NCI-H345 (cell line): ENCODE measurements at regions not wholly inside any gene's neighbourhood (a gene's known extent, or its start where the extent isn't known, plus 50 kb on each side); places are given as distances from the start of the nearest gene placed in this dataset.
A peak's percentile ranks its signal among the peaks of the same experiment; 100 is the strongest.
"Not testable (repeated sequence)": the region's sequence is repeated elsewhere in the genome, so short reads cannot be mapped to it uniquely, and the experiment has no call there.

Experiments
- DNase-seq: peaks from one replicate; lab custom pipeline; 2025; lab: John Stamatoyannopoulos, UW

GRCh38 chrX:13476384-13476783 is 93.0 kb upstream of the EGFL6 start:
- no peak for DNase-seq

DNA sequence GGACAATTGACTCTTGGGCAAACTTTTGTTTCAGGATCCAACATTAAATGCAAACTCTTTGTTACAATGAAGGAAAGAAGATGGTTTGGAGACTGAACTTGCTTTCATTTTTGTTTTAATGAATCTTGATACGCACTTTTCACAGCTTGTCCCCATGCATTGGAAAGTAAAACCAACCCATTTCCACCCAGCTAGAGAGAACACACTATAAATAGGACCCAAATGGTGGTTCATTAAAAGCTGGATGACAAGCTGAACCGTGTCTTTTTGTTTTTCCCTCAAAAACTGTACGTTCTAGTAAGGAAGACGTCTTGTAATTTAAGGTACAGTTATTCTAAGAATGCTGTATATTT is 95.3 kb upstream of the EGFL6 start:
- no peak for DNase-seq

DNA sequence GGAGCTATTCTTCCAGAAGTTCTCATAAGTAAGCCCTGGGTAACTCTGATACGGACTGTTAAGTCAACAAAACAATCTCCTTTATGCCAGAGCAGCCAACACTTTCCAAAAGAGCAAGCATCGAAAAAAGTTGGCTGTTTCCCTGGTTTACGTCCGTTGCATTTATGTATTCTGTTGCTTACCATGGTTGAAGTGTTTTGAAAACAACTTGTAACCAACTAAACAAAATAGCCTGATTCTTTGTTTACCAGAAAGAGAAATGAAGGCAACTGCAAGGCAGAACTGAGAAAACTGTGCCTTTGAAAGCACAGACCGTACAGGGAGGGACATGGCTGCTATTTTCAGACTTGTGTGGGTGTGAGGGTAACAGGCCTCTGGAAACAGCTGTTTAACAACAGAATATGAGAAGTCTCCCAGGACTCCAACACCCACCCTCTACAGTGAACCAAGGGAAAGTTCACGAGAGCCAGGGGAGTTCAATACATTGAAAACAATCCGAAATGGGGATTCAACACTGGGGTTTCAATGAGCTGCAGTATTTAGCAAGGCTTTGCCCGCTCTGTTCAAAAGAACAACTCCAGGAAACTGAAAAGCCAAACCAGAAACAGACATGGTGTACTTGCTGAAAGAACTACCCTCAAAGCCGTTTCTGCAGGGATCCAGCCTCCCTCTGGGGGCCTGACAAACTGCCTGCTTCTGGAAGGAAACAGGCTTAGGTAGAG is 95.8 kb upstream of the EGFL6 start:
- DNase-seq, result no peak

DNA sequence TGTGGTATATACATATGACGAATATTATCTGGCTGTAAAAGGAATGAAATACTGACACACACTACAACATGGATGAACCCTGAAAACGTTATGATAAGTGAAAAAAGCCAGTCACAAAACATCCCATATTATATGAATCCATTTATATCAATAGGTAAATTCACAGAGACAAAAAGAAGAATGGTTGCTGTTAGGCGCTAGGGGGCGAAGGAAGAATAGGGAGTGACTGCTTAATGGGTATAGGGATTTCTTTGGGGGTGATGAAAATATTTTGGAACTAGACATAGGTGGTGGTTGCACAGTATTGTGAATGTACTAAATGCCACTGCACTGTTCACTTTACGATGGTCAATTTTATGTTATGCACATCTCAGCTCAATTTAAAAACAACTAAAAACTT is 96.4 kb upstream of the EGFL6 start:
- no peak for DNase-seq

DNA sequence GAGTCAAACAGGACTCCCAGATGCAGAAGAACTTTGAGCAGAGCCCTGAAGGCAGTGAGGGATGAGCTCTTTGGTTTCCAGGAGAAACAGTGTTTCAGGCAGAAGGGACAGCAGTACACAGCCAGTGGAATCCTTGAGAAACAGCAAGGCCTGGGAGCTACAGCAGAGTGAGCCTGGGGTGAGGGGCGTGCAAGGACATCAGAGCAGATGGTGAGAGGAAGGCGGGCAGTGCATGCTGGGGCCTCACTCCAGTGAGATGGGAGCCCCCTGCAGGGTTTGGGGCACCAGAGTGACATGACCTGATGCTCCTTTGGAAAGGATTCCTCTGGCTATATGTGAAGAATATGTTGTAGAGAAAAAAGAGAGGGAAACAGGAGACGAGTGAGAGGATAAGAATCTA is 98.1 kb upstream of the EGFL6 start:
- no peak for DNase-seq

- no peak for DNase-seq
These were observed 98.8 kb upstream of the EGFL6 start for GRCh38 chrX:13470685-13470977.

DNA sequence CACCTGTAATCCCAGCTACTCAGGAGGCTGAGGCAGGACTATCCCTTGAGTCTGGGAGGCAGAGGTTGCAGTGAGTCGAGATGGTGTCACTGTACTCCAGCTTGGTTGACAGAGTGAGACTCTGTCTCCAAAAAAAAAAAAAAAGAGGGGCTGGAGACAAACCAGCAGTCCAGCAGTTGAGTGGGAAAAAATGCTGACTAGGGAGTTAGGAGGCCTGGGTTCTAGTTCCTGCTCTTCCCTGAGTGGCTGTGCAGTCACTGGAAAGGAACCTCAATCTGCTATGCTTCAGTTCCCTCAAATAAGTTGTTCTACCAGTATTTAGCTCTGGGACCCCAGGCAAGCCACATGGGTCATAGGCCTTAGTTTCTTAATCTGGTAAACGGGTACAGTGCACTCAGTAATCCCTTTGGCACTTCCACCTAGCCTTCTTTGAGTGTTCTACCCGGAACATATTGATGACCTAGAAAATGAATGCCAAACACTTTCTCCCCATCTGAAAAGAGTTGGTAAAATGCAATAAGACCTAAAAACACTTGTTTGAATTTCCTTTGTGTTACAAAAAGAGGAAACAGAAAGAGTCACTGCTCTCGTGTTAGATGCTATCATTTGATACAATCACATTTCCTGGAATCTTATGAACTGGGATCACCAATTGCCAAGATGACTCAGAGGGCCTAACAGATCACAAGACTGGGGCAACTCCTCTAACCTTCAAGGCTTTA is 99.3 kb upstream of the EGFL6 start:
- DNase-seq, result no peak

- DNase-seq, result no peak
These were observed 101.3 kb upstream of the EGFL6 start for GRCh38 chrX:13468096-13468495.

- no peak for DNase-seq
These were observed 102.2 kb upstream of the EGFL6 start for GRCh38 chrX:13467243-13467642.

DNA sequence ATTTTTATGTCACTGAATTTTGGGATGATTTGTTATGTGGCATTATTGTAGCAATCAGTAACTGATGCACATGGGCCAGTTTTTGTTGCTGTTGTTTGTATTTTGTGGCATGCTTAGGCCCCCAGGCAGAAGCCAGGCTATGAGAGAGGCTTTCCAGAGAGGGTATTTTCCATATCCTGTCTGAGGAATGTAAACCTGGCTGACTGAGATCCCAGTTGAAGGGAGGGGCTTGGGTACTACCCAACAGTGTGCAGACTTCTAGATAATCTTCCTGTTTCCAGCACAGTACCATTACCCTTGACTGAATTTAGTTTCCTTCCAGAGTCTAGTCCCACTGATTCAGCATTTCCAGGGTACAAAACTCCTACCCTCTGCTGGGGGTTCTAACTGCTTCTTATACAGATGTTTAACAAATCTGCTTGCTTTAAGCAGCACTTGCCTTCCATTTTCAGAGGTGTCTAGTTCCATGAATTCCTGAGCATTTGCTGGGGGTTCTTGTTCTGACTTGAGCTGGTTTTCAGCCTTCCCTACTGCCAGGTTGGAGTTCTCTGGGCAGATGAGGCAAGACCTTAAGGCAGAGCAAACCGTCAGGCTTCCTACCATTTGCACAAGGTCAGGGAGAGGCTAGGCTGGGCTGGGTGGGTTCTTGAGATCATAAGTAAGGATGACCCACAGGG is 104.7 kb upstream of the EGFL6 start:
- no peak for DNase-seq

- DNase-seq, result peak; percentile 39
These were observed 105.8 kb upstream of the EGFL6 start for GRCh38 chrX:13463608-13464007.

GRCh38 chrX:13452283-13452682 is 117.1 kb upstream of the EGFL6 start:
- no peak for DNase-seq

DNA sequence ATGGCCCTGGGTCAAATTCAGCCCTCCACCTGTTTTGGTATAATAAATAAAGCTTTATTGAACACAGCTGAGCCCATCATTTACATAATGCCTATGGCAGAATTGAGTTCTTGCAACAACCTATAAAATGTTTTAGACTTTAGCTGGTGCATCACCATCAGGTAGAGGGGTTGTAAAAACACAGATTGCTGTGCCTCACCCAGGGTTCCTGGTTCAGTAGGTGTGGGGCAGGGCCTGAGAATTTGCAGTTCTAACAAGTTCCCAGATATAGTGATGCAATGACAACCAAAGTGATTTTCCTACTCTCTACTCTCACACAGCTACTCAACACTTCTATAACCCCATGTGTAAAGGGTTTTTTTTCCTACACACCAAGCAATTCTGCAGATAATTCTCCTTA is 120.0 kb upstream of the EGFL6 start:
- no peak for DNase-seq

GRCh38 chrX:13448941-13449340 is 120.5 kb upstream of the EGFL6 start:
- no peak for DNase-seq

DNA sequence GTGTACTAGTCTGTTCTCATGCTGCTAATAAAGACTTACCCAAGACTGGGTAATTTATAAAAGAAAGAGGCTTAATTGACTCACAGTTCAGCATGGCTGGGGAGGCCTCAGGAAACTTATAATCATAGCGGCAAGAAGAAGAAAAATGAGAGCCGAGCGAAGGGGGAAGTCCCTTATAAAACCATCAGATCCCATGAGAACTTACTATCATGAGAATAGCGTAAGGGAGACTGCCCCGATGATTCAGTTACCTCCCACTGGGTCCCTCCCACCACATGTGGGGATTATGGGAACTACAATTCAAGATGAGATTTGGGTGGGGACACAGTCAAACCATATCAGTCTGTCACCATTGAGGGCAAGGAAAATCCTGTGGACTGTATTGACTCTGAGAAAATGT is 121.8 kb upstream of the ATXN3L start:
- not testable (repeated sequence) for DNase-seq

DNA sequence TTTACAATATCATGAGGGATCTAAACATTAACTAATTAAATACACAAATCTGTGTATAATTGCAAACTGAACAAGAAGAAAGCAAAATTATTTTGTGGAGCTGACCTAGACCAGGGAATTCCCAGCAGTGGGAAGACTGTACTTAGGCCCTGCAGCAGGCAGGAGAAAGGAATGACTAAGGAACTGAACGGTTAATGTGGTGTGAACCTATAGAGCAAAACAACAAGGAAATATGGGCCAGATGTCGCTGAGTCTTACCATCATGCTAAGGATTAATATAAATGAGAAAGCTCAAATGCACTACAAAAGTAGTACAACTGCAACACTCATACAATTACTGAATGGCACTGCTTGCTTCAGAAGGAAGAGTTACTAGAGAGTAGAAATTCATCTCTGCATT is 120.3 kb upstream of the ATXN3L start:
- no peak for DNase-seq

- no peak for DNase-seq
These were observed 113.4 kb upstream of the ATXN3L start for GRCh38 chrX:13433298-13433605.

DNA sequence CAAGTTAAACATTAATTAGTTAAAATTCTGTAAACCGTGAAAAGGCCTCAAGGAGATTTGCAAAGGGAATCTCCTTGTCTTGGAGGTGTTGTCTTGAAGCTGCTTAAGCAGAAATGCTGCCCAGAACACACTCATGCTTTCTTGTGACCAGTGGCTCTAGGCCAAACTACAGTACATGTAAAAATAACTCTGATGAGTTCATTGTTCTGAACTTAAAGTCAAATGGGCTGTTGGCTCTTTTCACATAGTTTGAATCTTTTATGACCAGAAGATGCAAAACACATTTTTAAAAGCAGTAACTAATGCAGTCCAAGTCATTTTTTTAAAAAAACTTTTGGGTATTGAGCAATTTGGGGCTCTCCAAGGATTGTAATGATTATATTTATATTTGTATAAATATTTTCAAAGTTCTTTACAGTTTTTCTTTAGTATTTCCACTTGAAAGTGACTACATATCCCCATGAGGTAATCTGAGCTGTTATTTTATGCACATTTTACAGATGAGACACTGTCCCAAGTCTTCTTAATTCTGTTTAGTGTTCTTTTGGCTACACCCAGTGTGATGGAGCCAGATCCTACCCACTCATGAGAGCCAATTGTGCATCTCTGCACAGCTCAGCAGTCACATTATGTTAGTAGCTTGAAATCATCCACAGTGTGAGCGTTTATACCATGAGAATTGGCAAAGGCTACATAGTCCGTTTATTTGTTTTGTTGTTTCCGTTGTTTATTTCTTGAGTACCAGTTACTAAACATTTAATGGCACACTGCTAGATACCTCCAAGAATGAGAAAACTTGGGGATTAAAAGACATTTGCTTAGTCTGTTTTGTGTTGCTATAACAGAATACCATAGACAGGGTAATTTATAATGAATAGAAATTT is 112.8 kb upstream of the ATXN3L start:
- no peak for DNase-seq

DNA sequence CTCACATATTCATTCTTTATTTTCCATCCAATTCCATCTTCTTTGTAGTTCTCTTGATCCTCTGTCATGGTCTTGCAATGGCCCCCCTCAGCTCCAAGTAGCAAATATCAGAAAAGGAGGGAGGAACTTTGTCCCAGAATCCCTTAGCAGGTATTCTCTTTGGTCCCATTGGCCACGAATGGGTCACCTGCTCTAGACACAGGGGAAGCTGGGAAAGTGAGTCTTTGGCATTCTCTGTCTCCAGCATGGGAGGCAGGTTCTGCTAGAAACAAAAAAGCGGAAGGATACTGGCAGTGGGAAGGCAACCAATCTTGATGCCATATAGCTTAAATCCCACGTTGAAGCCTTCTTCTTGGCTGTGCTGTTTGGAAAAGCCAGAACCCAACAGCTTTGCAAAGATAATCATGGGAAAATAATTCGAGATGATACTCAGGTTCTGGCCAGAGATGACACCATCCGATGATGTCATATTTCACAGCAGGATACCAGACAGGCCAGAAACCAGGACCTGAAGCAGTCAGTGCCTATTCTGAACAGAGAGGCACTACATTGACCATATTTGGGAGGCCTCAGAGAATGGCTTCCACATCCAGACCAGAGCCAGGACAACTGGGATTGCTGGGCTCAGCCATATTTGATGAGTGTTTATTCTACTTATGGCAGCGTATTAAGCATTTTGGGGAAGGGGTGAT is 110.4 kb upstream of the ATXN3L start:
- DNase-seq, result no peak

GRCh38 chrX:13428053-13428786 is 108.4 kb upstream of the ATXN3L start:
- peak; percentile 75 for DNase-seq

DNA sequence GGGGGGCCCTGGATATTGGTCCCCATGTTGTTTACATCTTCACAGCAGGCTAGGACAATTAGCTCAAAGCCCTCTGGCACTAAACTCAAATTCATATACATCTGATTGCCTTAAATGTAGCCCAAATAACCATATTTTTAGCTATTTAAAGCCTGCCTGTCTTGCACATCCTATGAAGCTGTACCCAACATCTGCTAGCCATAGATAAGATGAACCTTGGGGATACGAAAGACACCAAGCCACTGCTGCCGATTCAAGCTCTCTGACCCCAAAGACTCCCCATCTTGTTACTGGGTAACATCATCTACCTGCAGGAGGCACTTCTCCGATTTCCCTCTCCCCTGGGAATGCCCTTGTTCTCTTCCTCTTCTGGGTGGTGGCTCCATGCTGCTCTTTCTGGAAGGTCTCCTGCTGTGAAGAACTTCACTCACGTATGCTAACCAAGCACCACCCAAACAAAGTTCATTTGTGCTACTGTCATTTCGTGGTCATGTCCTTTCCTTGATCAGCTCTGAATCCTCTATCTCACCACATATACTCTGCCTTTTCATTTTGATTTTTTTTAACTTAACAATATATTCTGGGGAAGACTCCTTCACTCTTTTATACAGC is 107.7 kb upstream of the ATXN3L start:
- peak; percentile 32 for DNase-seq
